OCI-LY7 (cell line): ENCODE measurements at regions not wholly inside any gene's neighbourhood (a gene's known extent, or its start where the extent isn't known, plus 50 kb on each side); places are given as distances from the start of the nearest gene placed in this dataset.
"Not testable (repeated sequence)": the region's sequence is repeated elsewhere in the genome, so short reads cannot be mapped to it uniquely, and the experiment has no call there.

Experiments used
- CTCF ChIP-seq: fragments of 200-600 bp; sonication (generic); conservative IDR thresholded peaks from 2 replicates; pipeline ENCODE4 v1.5.1; 2014; ENCODE audit warnings: mild to moderate bottlenecking, antibody characterized with exemption, low read length, moderate library complexity, mixed read lengths
- EZH2phosphoT487 ChIP-seq: fragments of 200-600 bp; sonication (generic); IDR thresholded peaks from 2 replicates; pipeline ENCODE4 v1.6.1; 2018; ENCODE audit warnings: low read depth, borderline replicate concordance, mild to moderate bottlenecking, mixed run types, antibody characterized with exemption, low read length, moderate library complexity, mixed read lengths

DNA sequence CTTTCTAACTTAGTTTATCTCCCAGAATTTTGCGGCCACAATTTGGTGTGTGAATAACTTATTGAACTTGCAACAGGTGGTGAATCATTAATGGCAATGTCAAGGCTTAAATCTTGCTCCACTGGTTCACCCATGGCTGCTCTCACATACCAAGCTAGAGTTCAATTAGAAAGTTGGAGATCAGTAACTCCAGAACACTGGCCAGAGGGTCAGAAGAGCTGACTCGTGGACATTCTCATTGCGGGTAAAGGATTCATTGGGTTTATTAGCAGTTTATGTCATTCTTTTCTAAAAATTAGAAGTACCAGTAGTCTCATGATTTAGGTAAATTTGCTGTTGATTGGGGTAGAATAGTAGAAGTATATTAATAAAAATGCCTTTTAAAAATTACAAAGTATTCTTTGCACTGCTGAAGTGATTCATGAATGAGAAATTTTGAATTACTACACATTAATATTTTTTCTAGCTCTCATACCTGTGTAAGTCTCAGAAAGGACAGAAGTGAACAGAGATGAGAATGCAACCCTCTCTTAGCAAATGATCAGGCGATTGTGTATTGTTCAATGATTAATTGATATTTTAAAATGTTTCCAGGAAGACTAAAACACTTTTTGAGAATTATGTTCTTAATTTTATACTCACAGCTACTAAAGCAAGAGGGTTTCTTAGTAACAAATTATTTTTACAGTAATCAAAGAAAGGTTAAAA, 142.0 kb downstream of the SYT15 start:
- not testable (repeated sequence) for TF ChIP-seq CTCF, EZH2phosphoT487
